HUES64 (cell line): ENCODE measurements at regions not wholly inside any gene's neighbourhood (a gene's known extent, or its start where the extent isn't known, plus 50 kb on each side); places are given as distances from the start of the nearest gene placed in this dataset.

Experiments used
- H3K27ac ChIP-seq: 2 replicates; pipeline ENCODE4 v1.7.0; 2013; ENCODE audit warnings: low read depth, low read length, inconsistent platforms
- H3K27me3 ChIP-seq: 2 replicates; pipeline ENCODE4 v1.6.1; 2013; ENCODE audit warnings: mild to moderate bottlenecking, low read length; ENCODE audit not compliant: insufficient read depth
- H3K36me3 ChIP-seq: 2 replicates; pipeline ENCODE4 v1.6.1; 2013; ENCODE audit warnings: mild to moderate bottlenecking, low read length; ENCODE audit not compliant: insufficient read depth
- H3K4me1 ChIP-seq: 2 replicates; pipeline ENCODE4 v1.6.1; 2013; ENCODE audit warnings: mild to moderate bottlenecking, low read length, moderate library complexity; ENCODE audit not compliant: insufficient read depth
- H3K4me3 ChIP-seq: 2 replicates; pipeline ENCODE4 v1.5.1; 2013; ENCODE audit warnings: mild to moderate bottlenecking, low read length, moderate library complexity
- H3K9ac ChIP-seq: 2 replicates; pipeline ENCODE4 v1.6.1; 2013; ENCODE audit warnings: mild to moderate bottlenecking, low read depth, low read length
- H3K9me3 ChIP-seq: 2 replicates; pipeline ENCODE4 v1.6.1; 2013; ENCODE audit warnings: low read depth, low read length; ENCODE audit not compliant: insufficient read depth
- WGBS: fragments of 150-250, 120-280 bp; methylation state at CpG from one replicate; pipeline ENCODE4 v1.1.7; 2013; ENCODE audit warnings: missing lambda C conversion rate; 5-methylcytosine and 5-hydroxymethylcytosine counted together

DNA sequence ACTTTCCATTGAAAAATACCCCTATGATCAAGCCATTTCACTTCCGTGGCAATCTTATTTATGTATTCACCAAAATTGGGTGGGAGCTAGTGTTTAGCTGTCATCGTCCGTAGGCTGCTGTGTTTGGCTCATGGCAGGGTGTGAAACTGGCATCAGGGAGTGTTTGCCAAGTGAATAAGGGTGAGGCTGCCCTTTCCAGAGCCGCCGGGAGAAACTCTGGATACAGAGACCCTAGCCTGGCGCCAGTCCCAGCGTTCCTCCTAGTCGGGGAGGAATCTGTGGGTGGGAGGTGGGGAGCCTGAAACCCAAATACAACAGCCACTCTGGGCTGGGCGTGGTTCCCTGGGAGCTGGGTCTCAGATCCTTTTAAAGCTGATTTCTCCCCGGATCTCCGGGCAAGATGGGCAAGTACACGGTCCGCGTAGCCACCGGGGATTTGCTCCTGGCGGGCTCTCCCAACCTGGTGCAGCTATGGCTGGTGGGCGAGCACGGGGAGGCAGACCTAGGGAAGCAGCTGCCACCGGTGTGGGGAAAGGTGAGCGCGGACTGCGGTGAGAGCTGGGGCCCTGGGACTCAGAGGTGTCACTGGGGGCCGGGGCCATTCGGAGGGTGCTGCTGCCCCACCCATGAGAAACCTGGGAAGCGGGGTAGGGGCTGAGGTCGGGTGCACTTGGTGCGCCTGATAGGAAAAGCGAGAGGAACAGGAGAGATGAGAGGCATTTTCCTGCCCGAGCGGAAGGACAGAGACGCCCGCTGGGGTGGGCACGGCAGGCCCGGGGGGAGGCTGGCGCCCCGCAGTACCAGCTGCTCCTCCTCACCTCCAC lies 62.1 kb upstream of the TEKT1 start:
- Histone ChIP-seq H3K36me3 (no peaks in the 10 kb centered on the region), H3K4me1 (no peaks in the 10 kb centered on the region), H3K27ac (no peak overlapping the region), H3K27me3 (peaks cover 61% of the 10 kb centered on the region), H3K9me3 (no peaks in the 10 kb centered on the region), H3K4me3 (peak overlapping the region; percentile 59), H3K9ac (peak overlapping the region; percentile 20; the same call in 1 of the 2 replicates)
- WGBS, result 18% methylated on average over 35 of the region's 36 CpGs

GRCh38 chr17:6894206-6894528 lies 62.6 kb upstream of the TEKT1 start:
- Histone ChIP-seq H3K9ac (peak overlapping the region; percentile 20; the same call in 1 of the 2 replicates), H3K4me3 (peak overlapping the region; percentile 59), H3K9me3 (no peaks in the 10 kb centered on the region), H3K36me3 (no peaks in the 10 kb centered on the region), H3K27me3 (peaks cover 58% of the 10 kb centered on the region), H3K4me1 (no peaks in the 10 kb centered on the region), H3K27ac (no peak overlapping the region)
- 9% methylated on average over 18 of the region's 18 CpGs for WGBS

DNA sequence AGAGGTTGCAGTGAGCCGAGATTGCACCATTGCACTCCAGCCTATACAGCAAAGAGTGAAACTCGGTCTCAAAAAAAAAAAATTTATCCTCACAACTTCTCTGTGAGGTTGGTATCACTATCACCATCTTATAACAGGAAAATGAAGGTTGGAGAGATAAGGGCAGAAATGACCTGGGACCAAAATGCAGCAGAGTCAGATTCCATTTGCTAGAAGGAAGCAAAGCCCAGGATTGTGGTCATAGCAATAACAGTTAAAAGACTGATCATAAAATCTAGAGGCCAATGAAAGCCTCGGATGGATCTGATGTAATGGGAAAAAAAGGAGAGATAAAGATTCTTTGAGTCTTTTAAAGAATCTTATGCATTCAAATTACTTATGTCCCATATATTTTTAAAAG lies 69.6 kb upstream of the TEKT1 start:
- Histone ChIP-seq H3K36me3 (no peaks in the 10 kb centered on the region), H3K4me3 (no peak overlapping the region), H3K27ac (no peak overlapping the region), H3K9ac (no peak overlapping the region), H3K27me3 (peaks cover under 1% of the 10 kb centered on the region; the same call in 1 of the 2 replicates), H3K4me1 (no peaks in the 10 kb centered on the region), H3K9me3 (no peaks in the 10 kb centered on the region)
- WGBS, result 84% methylated on average over 2 of the region's 3 CpGs

DNA sequence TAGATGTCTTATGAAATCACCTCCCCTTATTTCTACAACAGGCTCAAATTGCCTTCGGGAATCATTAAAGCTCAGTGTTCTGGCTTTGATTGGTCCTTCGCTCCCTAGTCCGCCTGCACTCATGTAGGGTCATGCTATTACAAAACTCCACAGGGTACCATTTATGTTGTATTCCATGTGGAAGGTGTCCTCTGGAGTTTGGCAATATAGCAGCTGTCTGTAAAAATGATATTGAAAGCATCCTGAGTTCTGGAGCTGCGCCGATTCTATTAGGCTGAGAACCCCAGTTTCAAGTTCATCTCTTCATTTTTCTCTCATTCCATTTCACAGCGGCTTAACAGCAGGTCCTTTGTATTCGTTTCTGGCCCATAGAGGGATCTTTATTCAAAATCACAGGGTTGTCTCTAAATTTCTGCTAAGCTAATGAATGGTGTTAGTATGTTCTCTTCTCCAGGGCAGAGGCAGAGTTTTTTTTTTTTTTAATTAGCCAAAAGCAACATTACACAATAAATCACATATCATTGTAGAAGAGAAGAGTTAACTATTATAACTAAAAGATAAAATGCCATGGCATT lies 71.9 kb upstream of the TEKT1 start:
- Histone ChIP-seq H3K27me3 (no peaks in the 10 kb centered on the region), H3K9me3 (no peaks in the 10 kb centered on the region), H3K9ac (no peak overlapping the region), H3K4me3 (no peak overlapping the region), H3K27ac (no peak overlapping the region), H3K4me1 (no peaks in the 10 kb centered on the region), H3K36me3 (no peaks in the 10 kb centered on the region)
- 90% methylated on average over 7 of the region's 7 CpGs for WGBS

GRCh38 chr17:6908807-6909206 lies 77.3 kb upstream of the TEKT1 start:
- Histone ChIP-seq H3K4me3 (no peak overlapping the region), H3K4me1 (no peaks in the 10 kb centered on the region), H3K27me3 (peaks cover 20% of the 10 kb centered on the region; the same call in 1 of the 2 replicates), H3K9me3 (no peaks in the 10 kb centered on the region), H3K9ac (no peak overlapping the region), H3K36me3 (no peaks in the 10 kb centered on the region), H3K27ac (no peak overlapping the region)
- 85% methylated on average over 5 of the region's 5 CpGs for WGBS

DNA sequence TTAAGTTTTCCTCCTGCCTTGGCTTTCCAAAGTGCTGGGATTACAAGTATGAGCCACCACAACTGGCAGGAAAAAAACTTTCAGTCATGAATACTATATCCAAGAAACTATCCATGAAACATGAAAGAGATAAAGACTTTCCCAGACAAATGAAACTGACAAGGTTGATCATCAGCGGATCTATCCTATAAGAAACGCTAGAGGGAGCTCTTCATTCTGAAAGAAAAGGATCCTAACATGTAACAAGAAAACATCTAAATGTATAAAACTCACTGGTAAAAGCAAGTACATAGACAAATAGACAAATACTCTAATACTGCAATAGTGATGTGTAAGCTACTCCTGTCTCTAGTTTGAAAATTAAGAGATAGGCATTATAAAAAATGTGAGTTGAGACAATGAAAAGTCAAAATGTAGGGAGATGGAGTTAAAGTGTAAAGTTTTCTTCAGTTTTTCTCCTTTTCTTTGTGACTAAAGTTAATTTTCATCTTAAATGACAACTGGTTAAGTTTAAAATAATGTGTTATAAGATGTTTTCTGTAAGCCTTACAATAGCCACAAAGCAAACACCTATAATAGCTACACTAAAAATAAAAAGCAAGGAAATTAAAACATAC lies 79.6 kb upstream of the TEKT1 start:
- Histone ChIP-seq H3K9ac (no peak overlapping the region), H3K36me3 (no peaks in the 10 kb centered on the region), H3K4me3 (no peak overlapping the region), H3K4me1 (no peaks in the 10 kb centered on the region), H3K27ac (no peak overlapping the region), H3K27me3 (peaks cover 37% of the 10 kb centered on the region), H3K9me3 (no peaks in the 10 kb centered on the region)
- WGBS, result 33% methylated on average over 1 of the region's 2 CpGs

- H3K27me3 ChIP-seq, result peaks cover 45% of the 10 kb centered on the region
- WGBS, result 79% methylated on average over 11 of the region's 13 CpGs
- H3K4me3 ChIP-seq, result no peak overlapping the region
- H3K4me1 ChIP-seq, result no peaks in the 10 kb centered on the region
- no peaks in the 10 kb centered on the region for H3K36me3 ChIP-seq
- H3K9ac ChIP-seq, result no peak overlapping the region
- no peaks in the 10 kb centered on the region for H3K9me3 ChIP-seq
- no peak overlapping the region for H3K27ac ChIP-seq
These were observed 80.9 kb upstream of the TEKT1 start for GRCh38 chr17:6912110-6913051.

DNA sequence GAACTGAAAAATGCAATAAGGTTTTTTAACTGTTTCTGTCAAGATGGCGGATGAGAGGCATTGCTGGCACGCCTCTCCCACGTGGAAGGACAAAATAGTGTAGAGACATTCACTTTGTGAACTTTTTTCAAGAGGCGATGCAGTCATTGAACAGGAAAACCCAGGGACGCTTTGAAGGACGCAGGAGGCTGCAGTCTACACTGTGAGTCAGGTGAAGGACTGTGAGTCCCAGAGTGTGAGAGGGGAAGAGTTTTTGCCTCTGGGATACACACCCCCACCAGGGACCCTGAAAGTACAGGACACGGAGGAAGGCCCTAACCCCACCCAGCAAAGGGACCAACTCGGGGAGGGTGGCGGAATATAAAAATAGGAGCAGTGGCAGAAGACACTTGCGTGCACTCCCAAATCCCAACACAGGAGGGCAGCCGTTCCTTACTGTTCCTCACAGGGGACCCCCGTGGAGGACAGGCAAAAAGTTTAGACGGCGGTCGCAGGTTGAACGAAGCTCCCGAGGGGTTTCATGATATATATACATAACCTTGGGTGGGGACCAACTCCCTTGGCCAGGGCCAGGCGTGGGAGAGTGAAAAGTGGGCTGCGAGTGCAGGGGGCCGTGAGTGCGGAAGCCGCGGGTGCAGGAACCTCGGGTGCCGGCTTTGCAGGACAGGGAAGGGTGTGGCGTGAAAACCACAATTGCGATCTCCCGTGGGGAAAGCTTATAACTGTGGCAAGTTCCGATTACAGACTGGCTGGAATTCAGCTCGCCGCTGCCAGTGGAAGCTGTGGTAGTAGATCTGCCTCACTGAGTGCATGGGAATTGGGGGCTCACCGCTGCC lies 82.0 kb upstream of the ALOX12 start:
- no peaks in the 10 kb centered on the region for H3K36me3 ChIP-seq
- H3K9ac ChIP-seq, result no peak overlapping the region
- 31% methylated on average over 31 of the region's 32 CpGs for WGBS
- H3K27ac ChIP-seq, result no peak overlapping the region
- no peak overlapping the region for H3K4me3 ChIP-seq
- H3K27me3 ChIP-seq, result peaks cover 55% of the 10 kb centered on the region
- no peaks in the 10 kb centered on the region for H3K9me3 ChIP-seq
- no peaks in the 10 kb centered on the region for H3K4me1 ChIP-seq

- H3K9me3 ChIP-seq, result no peaks in the 10 kb centered on the region
- no peaks in the 10 kb centered on the region for H3K4me1 ChIP-seq
- no peak overlapping the region for H3K4me3 ChIP-seq
- no peak overlapping the region for H3K9ac ChIP-seq
- 35% methylated on average over 6 of the region's 6 CpGs for WGBS
- no peaks in the 10 kb centered on the region for H3K36me3 ChIP-seq
- H3K27ac ChIP-seq, result no peak overlapping the region
- peaks cover 62% of the 10 kb centered on the region for H3K27me3 ChIP-seq
These were observed 81.1 kb upstream of the ALOX12 start for GRCh38 chr17:6914711-6915110.

DNA sequence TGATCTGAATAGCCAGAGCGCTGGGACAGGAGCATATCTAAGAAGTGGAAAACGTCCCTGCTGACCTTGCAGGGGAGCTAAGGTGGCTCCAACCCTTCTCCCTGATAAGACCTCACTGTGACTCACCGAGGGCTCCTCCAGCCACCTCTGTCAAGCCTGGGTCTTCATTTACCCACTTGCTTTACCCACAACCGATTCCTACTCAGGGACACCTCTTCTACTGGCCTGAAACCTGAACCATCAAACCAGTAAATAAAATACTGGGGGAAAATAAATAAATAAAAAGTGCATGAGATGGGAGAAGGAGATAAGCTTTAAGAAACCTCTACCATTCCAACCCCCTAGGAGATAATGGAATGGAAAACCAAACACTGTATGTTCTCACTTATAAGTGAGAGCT lies 80.2 kb upstream of the ALOX12 start:
- 74% methylated on average over 4 of the region's 4 CpGs for WGBS
- Histone ChIP-seq H3K27ac (no peak overlapping the region), H3K36me3 (no peaks in the 10 kb centered on the region), H3K27me3 (peaks cover 64% of the 10 kb centered on the region), H3K9me3 (no peaks in the 10 kb centered on the region), H3K4me1 (no peaks in the 10 kb centered on the region), H3K4me3 (no peak overlapping the region), H3K9ac (no peak overlapping the region)
